Ovary (tissue), 7 donors: ENCODE measurements at regions not wholly inside any gene's neighbourhood (a gene's known extent, or its start where the extent isn't known, plus 50 kb on each side); places are given as distances from the start of the nearest gene placed in this dataset.
"Not testable (repeated sequence)": the region's sequence is repeated elsewhere in the genome, so short reads cannot be mapped to it uniquely, and the experiment has no call there.

ENCODE experiments used
- DNase-seq, 5 donors: peaks; one replicate each; pipeline ENCODE4 v3.0.0-alpha.2; 2019 to 2020
- H3K27ac ChIP-seq, 2 donors: fragments of 200-600 bp; one replicate each; pipeline versions ENCODE4 v1.5.1 to v1.8.0; 2019 to 2022
- H3K27me3 ChIP-seq: fragments of 200-600 bp; one replicate; pipeline ENCODE4 v1.8.0; 2022
- H3K36me3 ChIP-seq: fragments of 200-600 bp; sonication (generic); one replicate; pipeline ENCODE4 v1.5.1; 2019
- H3K4me1 ChIP-seq: one replicate; pipeline ENCODE4 v1.8.1; 2013; ENCODE audit warnings: mild to moderate bottlenecking, moderate library complexity; ENCODE audit not compliant: insufficient read depth
- H3K4me3 ChIP-seq: fragments of 200-600 bp; sonication (generic); one replicate; pipeline ENCODE4 v1.5.1; 2017
- H3K9me3 ChIP-seq, 2 donors: fragments of 200-600 bp in 1 of 2; sonication (generic) in 1 of 2; one replicate each; pipeline versions ENCODE4 v1.5.1 to v1.8.1; 2013 to 2019; ENCODE audit warnings: mild to moderate bottlenecking in 1 of 2, moderate library complexity in 1 of 2
- EP300 ChIP-seq: sonication (generic); formaldehyde crosslinking; IDR thresholded peaks from one replicate; pipeline ENCODE4 v1.6.1; 2017; ENCODE audit warnings: antibody characterized with exemption
- POLR2A ChIP-seq: fragments of 450-650 bp; IDR thresholded peaks from one replicate; pipeline ENCODE4 v1.6.1; 2017; ENCODE audit warnings: antibody characterized with exemption, mild to moderate bottlenecking, moderate library complexity
- WGBS, 3 donors: extraction: QIAGEN DNeasy Blood & Tissue Kit in 1 of 3; methylation state at CpG; one replicate each; pipeline versions ENCODE4 v1.1.5 to v1.1.7; 2013 to 2017; 5-methylcytosine and 5-hydroxymethylcytosine counted together
- intact Hi-C, 4 donors: fragments of 100-400 bp; cut with DNase I; formaldehyde crosslinking; loops; one replicate each; pipeline versions ENCODE4 v1.11.0 to v1.15.1; 2022 to 2023
- TF ChIP-seq, protein P1 (sequence below), 3 donors: fragments of 450-650 bp in 2 of 3; fragments of 200-600 bp in 1 of 3; IDR thresholded peaks; one replicate each; pipeline versions ENCODE4 v1.5.1 to v1.8.0; 2016 to 2022; ENCODE audit warnings: antibody characterized with exemption in 3 of 3, mild to moderate bottlenecking in 1 of 3
- donor health status: DM: no; HTN: no; CAD: no; lungs with moderate emphysema.
- donor health status: DM: no; HTN: no; CAD: no.
- donor health status: Bipolar disorder and iron deficiency.
- donor health status: DM: no; HTN: no; CAD: no.
- donor health status: DM: yes; HTN: yes; CAD: no.

DNA sequence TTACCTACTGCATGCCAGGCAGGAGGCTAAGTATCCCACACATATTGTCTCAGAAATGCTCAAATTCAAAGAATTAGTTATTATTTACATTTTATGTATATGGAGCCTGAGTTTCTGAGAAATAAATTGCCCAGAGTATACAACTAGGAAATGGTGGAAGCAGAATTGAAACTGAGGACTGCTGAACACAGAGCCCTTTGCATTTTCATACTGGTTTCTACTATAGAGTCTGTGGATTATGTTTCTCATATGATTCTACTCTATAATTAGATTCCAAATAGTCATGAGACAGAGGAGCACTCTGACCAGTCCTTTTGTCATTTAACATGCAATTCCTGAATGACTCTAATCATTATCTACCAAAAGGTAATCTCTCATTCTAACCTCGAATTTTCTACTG is 254.3 kb downstream of the LMBRD1 start:
- TF ChIP-seq POLR2A (no peak), EP300 (no peak)
- TF ChIP-seq, protein P1, sequence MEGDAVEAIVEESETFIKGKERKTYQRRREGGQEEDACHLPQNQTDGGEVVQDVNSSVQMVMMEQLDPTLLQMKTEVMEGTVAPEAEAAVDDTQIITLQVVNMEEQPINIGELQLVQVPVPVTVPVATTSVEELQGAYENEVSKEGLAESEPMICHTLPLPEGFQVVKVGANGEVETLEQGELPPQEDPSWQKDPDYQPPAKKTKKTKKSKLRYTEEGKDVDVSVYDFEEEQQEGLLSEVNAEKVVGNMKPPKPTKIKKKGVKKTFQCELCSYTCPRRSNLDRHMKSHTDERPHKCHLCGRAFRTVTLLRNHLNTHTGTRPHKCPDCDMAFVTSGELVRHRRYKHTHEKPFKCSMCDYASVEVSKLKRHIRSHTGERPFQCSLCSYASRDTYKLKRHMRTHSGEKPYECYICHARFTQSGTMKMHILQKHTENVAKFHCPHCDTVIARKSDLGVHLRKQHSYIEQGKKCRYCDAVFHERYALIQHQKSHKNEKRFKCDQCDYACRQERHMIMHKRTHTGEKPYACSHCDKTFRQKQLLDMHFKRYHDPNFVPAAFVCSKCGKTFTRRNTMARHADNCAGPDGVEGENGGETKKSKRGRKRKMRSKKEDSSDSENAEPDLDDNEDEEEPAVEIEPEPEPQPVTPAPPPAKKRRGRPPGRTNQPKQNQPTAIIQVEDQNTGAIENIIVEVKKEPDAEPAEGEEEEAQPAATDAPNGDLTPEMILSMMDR (IDR thresholded peaks at IDR 0.05) = no peak
- H3K27me3 ChIP-seq = no peaks in the 10 kb centered on the region
- no peak overlapping the region for H3K27ac ChIP-seq
- no peaks in the 10 kb centered on the region for H3K4me1 ChIP-seq
- no peaks in the 10 kb centered on the region for H3K36me3 ChIP-seq
- intact Hi-C loops = no loop called here
- DNase-seq = no peak
- 60 to 68% (median 60%) methylated on average over 1 of the region's 1 CpG for WGBS, 3 donors
- no peaks in the 10 kb centered on the region for H3K9me3 ChIP-seq
- H3K4me3 ChIP-seq = no peak overlapping the region

DNA sequence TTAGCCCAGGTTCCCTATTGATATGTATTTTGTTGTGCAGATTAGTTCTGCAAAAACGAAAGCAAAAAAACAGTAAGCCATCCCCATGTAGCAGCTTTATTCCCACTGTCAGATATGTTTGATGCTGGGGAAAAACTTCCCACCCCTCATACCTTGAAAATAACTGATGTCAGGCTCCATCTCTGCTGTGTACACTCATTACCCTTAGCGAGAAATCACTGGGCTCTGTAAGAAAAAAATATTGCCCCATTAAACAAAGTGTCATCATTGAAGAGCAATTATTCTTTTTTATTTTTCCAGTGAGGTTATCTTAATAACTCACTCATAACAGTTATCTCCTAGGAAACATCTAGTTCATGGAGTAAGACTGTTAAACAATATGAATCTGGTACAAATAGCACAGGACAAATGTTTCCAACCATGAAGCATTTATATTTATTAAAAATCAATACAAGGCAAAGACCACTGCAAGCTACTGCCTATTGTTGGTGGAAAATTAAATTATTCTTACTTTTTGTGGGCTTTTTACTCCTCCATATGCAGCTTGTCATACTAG is 268.8 kb downstream of the LMBRD1 start:
- TF ChIP-seq EP300 (no peak), POLR2A (no peak)
- TF ChIP-seq, protein P1 (IDR thresholded peaks at IDR 0.05) = no peak
- H3K27ac ChIP-seq = no peak overlapping the region
- 13 to 18% (median 17%) methylated on average over 2 of the region's 2 CpGs for WGBS, 3 donors
- no peak for DNase-seq
- no peaks in the 10 kb centered on the region for H3K36me3 ChIP-seq
- intact Hi-C loops = no loop called here
- H3K9me3 ChIP-seq = no peaks in the 10 kb centered on the region
- no peaks in the 10 kb centered on the region for H3K4me1 ChIP-seq
- H3K4me3 ChIP-seq = no peak overlapping the region
- H3K27me3 ChIP-seq = no peaks in the 10 kb centered on the region

DNA sequence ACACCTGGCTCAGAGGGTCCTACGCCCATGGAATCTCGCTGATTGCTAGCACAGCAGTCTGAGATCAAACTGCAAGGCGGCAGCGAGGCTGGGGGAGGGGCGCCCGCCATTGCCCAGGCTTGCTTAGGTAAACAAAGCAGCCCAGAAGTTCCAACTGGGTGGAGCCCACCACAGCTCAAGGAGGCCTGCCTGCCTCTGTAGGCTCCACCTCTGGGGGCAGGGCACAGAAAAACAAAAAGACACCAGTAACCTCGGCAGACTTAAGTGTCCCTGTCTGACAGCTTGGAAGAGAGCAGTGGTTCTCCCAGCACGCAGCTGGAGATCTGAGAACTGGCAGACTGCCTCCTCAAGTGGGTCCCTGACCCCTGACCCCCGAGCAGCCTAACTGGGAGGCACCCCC is 281.3 kb downstream of the LMBRD1 start:
- H3K27me3 ChIP-seq, DNase-seq, H3K36me3 ChIP-seq, H3K27ac ChIP-seq, H3K9me3 ChIP-seq, H3K4me3 ChIP-seq, H3K4me1 ChIP-seq, intact Hi-C loops: not testable (repeated sequence)
- WGBS, 3 donors = 52 to 89% (median 79%) methylated on average over 2 to 7 of the region's 9 CpGs

DNA sequence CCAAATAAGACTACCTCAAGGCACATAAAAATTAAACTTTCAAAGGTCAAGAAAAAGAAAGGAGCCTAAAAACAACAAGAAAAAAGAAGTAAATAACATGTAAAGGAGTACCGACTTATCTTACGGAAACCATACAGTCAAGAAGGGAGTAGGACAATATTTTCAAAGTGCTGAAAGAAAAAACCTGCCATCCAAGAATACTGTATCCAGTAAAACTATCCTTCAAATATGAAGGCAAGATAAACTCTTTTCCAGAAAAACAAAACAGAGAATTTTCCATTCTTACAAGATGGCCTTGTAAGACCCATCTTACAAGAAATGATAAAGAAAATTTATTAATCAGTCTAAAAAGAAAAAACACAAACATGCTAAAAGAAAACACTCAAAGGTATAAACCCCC is 302.2 kb downstream of the LMBRD1 start:
- no peak for TF ChIP-seq POLR2A
- TF ChIP-seq, protein P1 (IDR thresholded peaks at IDR 0.05) = no peak
- TF ChIP-seq EP300 = no peak
- WGBS, 3 donors = 95 to 96% (median 96%) methylated on average over 2 of the region's 2 CpGs
- no peak overlapping the region for H3K4me3 ChIP-seq
- DNase-seq = no peak
- no peaks in the 10 kb centered on the region for H3K9me3 ChIP-seq
- no peaks in the 10 kb centered on the region for H3K36me3 ChIP-seq
- no peaks in the 10 kb centered on the region for H3K27me3 ChIP-seq
- intact Hi-C loops = no loop called here
- H3K27ac ChIP-seq = no peak overlapping the region
- no peaks in the 10 kb centered on the region for H3K4me1 ChIP-seq

DNA sequence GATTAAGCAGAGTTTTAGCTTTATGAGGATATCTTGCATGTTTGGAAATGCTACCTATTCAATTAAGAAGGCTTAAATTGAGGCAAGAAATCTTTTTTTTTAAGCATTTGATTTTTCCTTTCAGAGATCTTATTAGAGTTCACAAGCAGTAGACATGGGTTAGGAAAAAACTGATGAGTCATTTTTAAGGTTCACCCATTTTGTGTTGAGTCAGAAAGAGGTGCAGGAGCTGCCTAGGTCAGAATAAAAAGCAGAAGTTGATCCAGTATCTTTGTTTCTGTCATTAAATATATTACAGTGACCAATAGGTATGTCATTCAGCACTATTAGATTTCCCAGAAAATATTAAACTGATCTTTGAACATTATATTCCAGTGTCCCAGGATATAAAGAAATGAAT is 306.8 kb downstream of the LMBRD1 start:
- Histone ChIP-seq H3K9me3 (no peaks in the 10 kb centered on the region), H3K36me3 (no peaks in the 10 kb centered on the region), H3K27ac (no peak overlapping the region), H3K4me3 (no peak overlapping the region), H3K27me3 (no peaks in the 10 kb centered on the region), H3K4me1 (no peaks in the 10 kb centered on the region)
- DNase-seq = no peak
- no peak for TF ChIP-seq POLR2A
- TF ChIP-seq EP300 = no peak
- TF ChIP-seq, protein P1 (IDR thresholded peaks at IDR 0.05) = no peak
- intact Hi-C loops = no loop called here
